Epithelial cell of esophagus (primary cell): ENCODE measurements at regions not wholly inside any gene's neighbourhood (a gene's known extent, or its start where the extent isn't known, plus 50 kb on each side); places are given as distances from the start of the nearest gene placed in this dataset.

Experiments used
- DNase-seq: peaks from one replicate; pipeline ENCODE4 v3.0.0; 2010; ENCODE audit warnings: low read depth
- H3K4me3 ChIP-seq: 2 replicates; pipeline ENCODE4 v1.5.1; 2011; ENCODE audit warnings: mild to moderate bottlenecking, low read length, control low read depth
- CTCF ChIP-seq: IDR thresholded peaks from 2 replicates; pipeline ENCODE4 v1.5.1; 2011; ENCODE audit warnings: low read depth, mild to moderate bottlenecking, low read length, control low read depth, inconsistent platforms; ENCODE audit not compliant: insufficient read depth; ENCODE audit errors: missing control alignments

DNA sequence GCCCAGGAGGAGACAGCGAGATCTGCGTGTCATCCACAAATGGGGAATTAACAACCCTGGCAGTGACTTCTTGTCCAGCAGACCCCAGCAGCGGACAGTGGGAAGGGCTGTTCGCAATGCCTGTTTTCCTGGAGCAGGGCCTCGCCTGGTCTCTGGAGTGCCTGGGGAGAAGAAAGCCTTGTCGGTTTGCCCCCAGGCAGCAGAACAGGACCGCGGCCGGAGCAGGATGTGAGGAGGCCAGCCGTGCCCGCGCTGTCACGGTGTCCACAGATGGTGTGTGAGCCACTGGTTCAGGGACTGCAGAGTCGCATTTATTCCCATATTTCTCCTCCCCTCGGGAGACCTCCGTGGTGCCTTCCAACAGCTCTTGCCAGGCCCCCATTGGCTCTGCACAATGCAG, 68.5 kb upstream of the GSE1 start:
- H3K4me3 ChIP-seq: no peak overlapping the region
- DNase-seq: no peak
- TF ChIP-seq CTCF: no peak

DNA sequence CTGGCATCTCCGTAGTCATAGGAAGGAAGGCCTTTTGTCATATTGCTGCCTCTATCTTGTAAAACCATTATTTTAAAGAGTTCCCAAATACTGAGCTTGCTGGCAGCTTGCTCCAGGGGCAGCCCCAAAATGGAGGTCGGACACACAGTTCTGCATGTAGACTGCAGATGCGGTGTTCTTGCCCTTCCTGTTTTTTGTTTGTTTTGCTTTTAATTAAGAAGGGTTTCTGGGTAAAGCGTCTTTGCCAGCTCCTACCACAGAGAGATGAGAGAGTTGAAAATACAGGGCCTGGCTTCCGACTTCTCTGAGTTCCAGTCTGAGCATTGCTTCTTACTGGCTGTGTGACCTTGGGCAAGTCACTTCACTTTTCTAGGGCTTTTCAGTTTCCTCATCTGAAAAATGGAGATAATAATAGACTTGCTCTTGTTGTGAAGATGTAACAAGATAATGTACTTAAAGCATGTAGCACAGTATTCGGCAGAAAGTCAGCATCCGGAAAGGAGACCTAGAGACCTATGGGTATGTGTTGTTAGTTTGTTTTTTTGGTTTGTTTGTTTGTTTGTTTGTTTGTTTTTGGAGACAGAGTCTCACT, 67.8 kb upstream of the GSE1 start:
- H3K4me3 ChIP-seq: no peak overlapping the region
- no peak for DNase-seq
- no peak for TF ChIP-seq CTCF

DNA sequence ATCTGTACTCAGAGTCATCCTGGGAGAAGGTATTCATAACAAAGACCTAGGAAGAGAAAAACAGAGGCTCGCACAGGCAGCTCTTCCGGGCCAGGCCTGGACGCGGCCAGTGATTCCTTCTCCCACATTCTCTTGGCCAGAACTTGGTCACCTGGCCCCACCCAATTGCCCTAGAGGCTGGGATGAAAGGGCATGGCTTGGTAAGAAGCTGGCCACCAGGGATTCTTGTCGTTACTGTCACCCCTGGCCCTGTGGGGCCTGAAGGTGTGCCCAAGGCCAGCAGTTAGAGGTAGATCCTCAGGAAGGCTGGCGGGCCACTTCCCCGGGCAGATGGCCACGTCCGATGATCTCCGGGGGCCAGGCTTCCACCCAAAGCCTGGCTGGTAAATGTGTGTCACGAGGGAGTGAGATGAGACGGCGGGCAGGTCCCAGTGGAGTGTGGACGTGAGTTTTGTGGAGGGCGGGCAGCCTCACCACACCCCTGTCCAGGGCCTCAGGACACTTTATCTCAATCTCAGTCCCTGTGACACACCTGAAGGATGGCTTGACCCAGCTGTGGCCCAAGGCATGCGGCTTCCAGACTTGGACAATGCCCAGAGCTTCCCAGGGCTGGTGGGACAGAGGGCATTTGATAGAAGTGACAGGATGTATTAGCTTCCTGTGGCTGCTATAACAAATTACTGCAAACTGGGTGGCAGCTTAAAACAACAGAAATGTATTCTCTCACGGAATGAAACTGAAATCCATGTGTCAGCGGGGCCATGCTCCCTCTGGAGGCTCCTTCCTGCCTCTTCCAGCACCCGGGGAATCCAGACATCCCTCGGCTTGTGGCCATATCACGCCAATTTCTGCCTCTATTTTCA, 66.3 kb upstream of the GSE1 start:
- TF ChIP-seq CTCF: peak; percentile 34
- H3K4me3 ChIP-seq: no peak overlapping the region
- DNase-seq: peak; percentile 12

GRCh38 chr16:85548375-85548774, 64.7 kb upstream of the GSE1 start:
- H3K4me3 ChIP-seq: no peak overlapping the region
- TF ChIP-seq CTCF: no peak
- DNase-seq: no peak

DNA sequence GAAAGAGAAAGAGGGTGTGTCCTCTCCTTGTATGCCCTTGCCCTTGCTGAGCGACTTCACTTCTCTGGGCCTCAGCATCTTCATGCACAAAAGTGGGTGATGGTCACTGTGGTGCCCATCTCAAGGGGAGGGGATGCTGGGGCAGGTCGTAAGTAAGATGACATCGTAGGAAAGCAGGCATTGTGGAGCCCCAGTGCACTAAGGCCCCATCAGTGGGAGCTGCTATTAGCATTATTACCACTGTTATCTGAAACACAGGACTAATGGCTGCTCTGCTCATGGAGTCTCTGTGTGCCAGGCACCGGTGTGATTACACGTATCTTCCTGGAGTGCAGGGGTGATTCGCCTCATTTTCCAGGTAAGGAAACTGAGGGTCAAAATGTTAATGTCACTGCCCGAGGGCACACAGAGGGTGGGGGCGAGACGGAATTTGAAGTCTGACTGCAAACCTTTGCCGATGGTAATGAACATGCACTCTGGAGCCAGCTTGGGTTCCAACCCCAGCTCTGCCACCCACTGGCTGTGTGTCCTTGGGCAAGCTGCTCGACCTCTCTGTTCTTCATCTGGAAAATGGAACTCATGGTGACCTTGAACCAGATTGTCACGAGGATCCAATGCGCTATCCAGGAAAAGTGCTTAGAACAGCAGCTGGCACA, 63.2 kb upstream of the GSE1 start:
- no peak for TF ChIP-seq CTCF
- DNase-seq: no peak
- H3K4me3 ChIP-seq: no peak overlapping the region

- DNase-seq: no peak
- no peak overlapping the region for H3K4me3 ChIP-seq
- no peak for TF ChIP-seq CTCF
Observed at GRCh38 chr16:85550422-85550864, 62.7 kb upstream of the GSE1 start.
